Vagina (tissue), 2 donors: ENCODE measurements at regions not wholly inside any gene's neighbourhood (a gene's known extent, or its start where the extent isn't known, plus 50 kb on each side); places are given as distances from the start of the nearest gene placed in this dataset.
"Not testable (repeated sequence)": the region's sequence is repeated elsewhere in the genome, so short reads cannot be mapped to it uniquely, and the experiment has no call there.

ENCODE experiments used
- DNase-seq, 2 donors: peaks; one replicate each; pipeline ENCODE4 v3.0.0-alpha.2; 2017; ENCODE audit errors: extremely low spot score in 2 of 2
- H3K27ac ChIP-seq: fragments of 200-600 bp; sonication (generic); one replicate; pipeline ENCODE4 v1.5.1; 2019
- H3K27me3 ChIP-seq: fragments of 200-600 bp; sonication (generic); one replicate; pipeline ENCODE4 v1.5.1; 2019
- H3K36me3 ChIP-seq, 2 donors: fragments of 200-600 bp; sonication (generic); one replicate each; pipeline ENCODE4 v1.5.1; 2017 to 2019
- H3K4me1 ChIP-seq: fragments of 200-600 bp; sonication (generic); one replicate; pipeline ENCODE4 v1.5.1; 2019
- H3K4me3 ChIP-seq, 2 donors: fragments of 200-600 bp; sonication (generic); 1 replicate in 1 of 2; 2 replicates in 1 of 2; pipeline ENCODE4 v1.5.1; 2016 to 2019
- H3K9me3 ChIP-seq: fragments of 200-600 bp; sonication (generic); one replicate; pipeline ENCODE4 v1.5.1; 2019
- POLR2A ChIP-seq, 2 donors: fragments of 450-650 bp; IDR thresholded peaks; one replicate each; pipeline ENCODE4 v1.6.1; 2017; ENCODE audit warnings: antibody characterized with exemption in 2 of 2, mild to moderate bottlenecking in 2 of 2, moderate library complexity in 2 of 2
- POLR2AphosphoS5 ChIP-seq, 2 donors: sonication (generic); formaldehyde crosslinking; IDR thresholded peaks; one replicate each; pipeline ENCODE4 v1.9.0; 2017; ENCODE audit warnings: antibody characterized with exemption in 2 of 2, mild to moderate bottlenecking in 2 of 2, low read depth in 1 of 2; ENCODE audit not compliant: insufficient read depth in 1 of 2
- intact Hi-C: fragments of 100-400 bp; cut with DNase I; formaldehyde crosslinking; loops from one replicate; pipeline ENCODE4 v1.15.1; 2023
- TF ChIP-seq, protein P1 (sequence below), 3 experiments: fragments of 450-650 bp in 2 of 3; fragments of 200-600 bp in 1 of 3; sonication (generic) in 1 of 3; IDR thresholded peaks; one replicate each; pipeline ENCODE4 v1.5.1; 2017 to 2019; ENCODE audit warnings: antibody characterized with exemption in 3 of 3, mild to moderate bottlenecking in 2 of 3, moderate library complexity in 2 of 3

DNA sequence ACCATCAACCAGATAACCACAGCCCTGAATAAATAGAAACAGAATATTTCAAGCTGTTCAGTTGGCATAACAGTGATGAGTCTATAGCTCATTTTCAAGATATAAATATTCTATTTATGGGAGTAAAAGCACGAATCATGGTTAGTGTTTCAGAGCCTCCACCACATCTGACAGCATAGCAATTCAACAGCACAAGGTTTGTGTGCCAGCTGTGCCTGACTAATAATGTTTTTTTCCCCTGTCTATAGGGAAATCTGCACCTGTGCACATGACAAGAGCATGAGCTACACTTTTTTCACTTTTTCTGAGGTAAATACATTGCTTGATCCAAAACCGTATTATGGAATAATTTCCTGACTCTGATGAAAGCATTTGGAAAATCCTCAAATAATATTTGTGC lies 251.3 kb downstream of the RPIA start:
- H3K4me3 ChIP-seq: no peak overlapping the region
- H3K27ac ChIP-seq: no peak overlapping the region
- intact Hi-C loops: no loop called here
- no peak for DNase-seq
- H3K9me3 ChIP-seq: no peaks in the 10 kb centered on the region
- no peak for TF ChIP-seq POLR2A (IDR thresholded peaks at IDR 0.05)
- no peak for TF ChIP-seq POLR2AphosphoS5 (IDR thresholded peaks at IDR 0.05; ENCODE audit: insufficient read depth in 1 of 2, low read depth in 1 of 2)
- TF ChIP-seq, protein P1, sequence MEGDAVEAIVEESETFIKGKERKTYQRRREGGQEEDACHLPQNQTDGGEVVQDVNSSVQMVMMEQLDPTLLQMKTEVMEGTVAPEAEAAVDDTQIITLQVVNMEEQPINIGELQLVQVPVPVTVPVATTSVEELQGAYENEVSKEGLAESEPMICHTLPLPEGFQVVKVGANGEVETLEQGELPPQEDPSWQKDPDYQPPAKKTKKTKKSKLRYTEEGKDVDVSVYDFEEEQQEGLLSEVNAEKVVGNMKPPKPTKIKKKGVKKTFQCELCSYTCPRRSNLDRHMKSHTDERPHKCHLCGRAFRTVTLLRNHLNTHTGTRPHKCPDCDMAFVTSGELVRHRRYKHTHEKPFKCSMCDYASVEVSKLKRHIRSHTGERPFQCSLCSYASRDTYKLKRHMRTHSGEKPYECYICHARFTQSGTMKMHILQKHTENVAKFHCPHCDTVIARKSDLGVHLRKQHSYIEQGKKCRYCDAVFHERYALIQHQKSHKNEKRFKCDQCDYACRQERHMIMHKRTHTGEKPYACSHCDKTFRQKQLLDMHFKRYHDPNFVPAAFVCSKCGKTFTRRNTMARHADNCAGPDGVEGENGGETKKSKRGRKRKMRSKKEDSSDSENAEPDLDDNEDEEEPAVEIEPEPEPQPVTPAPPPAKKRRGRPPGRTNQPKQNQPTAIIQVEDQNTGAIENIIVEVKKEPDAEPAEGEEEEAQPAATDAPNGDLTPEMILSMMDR (IDR thresholded peaks at IDR 0.05): no peak
- no peaks in the 10 kb centered on the region for H3K4me1 ChIP-seq
- no peaks in the 10 kb centered on the region for H3K27me3 ChIP-seq
- H3K36me3 ChIP-seq: no peaks in the 10 kb centered on the region

DNA sequence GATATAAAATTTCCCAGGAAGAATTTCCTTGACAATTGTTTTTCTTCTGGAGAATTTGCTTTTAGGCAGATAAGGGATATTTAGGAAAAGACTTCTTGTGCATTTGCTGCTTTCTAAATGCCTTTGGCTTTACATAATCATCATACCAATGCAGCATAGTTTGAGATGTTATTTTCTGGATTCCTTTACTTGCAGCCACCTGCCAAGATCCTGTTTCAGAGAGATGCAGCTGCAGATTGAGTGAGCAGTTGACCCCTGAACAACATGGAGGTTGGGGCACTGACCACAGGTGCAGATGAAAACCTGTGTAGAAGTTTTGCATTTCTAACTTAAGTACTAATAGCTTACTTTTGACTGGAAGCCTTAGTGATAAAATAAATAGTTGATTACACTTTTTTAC lies 257.9 kb downstream of the RPIA start:
- Histone ChIP-seq H3K4me3 (no peak overlapping the region), H3K9me3 (no peaks in the 10 kb centered on the region), H3K4me1 (no peaks in the 10 kb centered on the region), H3K27ac (no peak overlapping the region), H3K27me3 (no peaks in the 10 kb centered on the region), H3K36me3 (no peaks in the 10 kb centered on the region)
- TF ChIP-seq POLR2A (IDR thresholded peaks at IDR 0.05): no peak
- TF ChIP-seq POLR2AphosphoS5 (IDR thresholded peaks at IDR 0.05; ENCODE audit: insufficient read depth in 1 of 2, low read depth in 1 of 2): no peak
- TF ChIP-seq, protein P1 (IDR thresholded peaks at IDR 0.05): no peak
- no peak for DNase-seq
- intact Hi-C loops: no loop called here

DNA sequence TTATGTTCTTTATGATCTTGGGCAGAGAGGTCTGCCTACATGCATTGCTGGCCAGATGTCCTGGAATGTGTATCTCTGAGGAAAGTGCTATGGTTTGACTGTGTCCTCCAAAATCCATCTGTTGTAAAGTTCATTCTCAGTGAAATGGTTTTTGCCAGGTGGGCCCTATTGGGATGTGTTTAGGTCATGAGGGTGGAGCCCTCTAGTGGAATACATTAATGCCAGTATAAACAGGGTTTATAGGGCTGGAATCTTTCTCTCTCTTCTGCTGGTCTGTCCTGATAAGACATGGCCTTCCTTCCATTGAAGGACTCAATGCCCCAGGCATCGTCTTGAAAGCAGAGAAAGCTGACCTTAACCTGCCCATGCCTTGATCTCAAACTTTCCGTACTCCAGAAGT lies 258.5 kb downstream of the RPIA start:
- Histone ChIP-seq H3K4me1 (no peaks in the 10 kb centered on the region), H3K36me3 (no peaks in the 10 kb centered on the region), H3K4me3 (no peak overlapping the region), H3K27me3 (no peaks in the 10 kb centered on the region), H3K9me3 (no peaks in the 10 kb centered on the region), H3K27ac (no peak overlapping the region)
- intact Hi-C loops: no loop called here
- TF ChIP-seq, protein P1 (IDR thresholded peaks at IDR 0.05): no peak
- TF ChIP-seq POLR2A (IDR thresholded peaks at IDR 0.05) (no peak), POLR2AphosphoS5 (IDR thresholded peaks at IDR 0.05; ENCODE audit: insufficient read depth in 1 of 2, low read depth in 1 of 2) (no peak)
- no peak for DNase-seq

DNA sequence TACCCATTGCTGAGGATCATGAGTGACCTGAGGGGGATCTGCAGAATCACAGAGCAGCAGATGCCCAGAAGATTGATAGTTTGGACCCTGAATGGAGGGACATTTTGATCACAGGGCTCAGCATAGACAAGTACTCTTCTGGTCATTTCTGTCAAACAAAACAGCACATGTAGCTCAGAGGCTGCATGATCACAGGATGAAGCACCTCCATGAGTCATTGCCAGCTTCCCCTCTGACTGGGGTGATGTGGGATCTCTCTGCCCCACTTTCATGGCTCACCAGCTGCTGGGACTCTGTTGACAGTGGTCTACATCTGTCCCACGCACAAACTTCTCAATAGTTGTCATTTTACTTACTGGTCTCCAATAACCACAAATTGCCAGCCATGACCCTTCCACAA lies 264.1 kb downstream of the RPIA start:
- Histone ChIP-seq H3K36me3 (no peaks in the 10 kb centered on the region), H3K4me1 (no peaks in the 10 kb centered on the region), H3K27me3 (no peaks in the 10 kb centered on the region), H3K4me3 (no peak overlapping the region), H3K27ac (no peak overlapping the region), H3K9me3 (no peaks in the 10 kb centered on the region)
- intact Hi-C loops: no loop called here
- no peak for TF ChIP-seq POLR2AphosphoS5 (IDR thresholded peaks at IDR 0.05; ENCODE audit: insufficient read depth in 1 of 2, low read depth in 1 of 2)
- TF ChIP-seq, protein P1 (IDR thresholded peaks at IDR 0.05): no peak
- no peak for TF ChIP-seq POLR2A (IDR thresholded peaks at IDR 0.05)
- DNase-seq: no peak

DNA sequence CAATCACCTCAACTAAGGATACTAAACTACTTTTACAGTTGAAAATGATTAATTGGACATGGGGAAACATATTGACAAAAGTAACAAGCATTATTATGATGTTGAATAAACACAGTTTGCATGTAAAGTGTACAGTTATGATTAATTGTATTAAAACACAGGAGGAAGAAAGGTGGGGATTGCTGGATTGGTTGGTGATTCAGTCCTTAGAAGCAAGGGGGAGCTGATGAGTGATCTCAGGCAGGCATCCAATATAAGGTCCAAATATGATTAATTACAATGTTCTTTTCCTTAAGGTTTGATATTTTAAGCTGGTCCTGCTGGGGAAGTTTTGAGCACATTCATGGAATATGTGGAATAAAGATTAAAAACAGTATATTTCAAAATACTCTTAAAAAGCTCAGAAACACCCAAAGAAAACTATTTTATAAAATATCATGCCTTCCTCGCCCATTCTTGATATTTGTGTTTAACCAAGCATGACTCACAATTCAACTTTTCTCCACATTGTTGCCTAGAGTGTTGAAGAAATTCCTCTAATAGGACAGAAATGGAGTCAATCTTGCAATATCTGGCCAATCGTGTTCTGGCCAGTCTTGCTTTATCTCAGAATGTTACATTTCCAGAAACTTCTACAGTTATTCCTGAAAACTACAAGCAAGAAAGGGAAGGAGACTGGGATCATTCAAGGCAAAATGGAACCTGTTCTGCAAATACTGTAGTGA lies 268.2 kb downstream of the RPIA start:
- DNase-seq: no peak
- H3K27me3 ChIP-seq: no peaks in the 10 kb centered on the region
- intact Hi-C loops: no loop called here
- no peak overlapping the region for H3K27ac ChIP-seq
- no peaks in the 10 kb centered on the region for H3K4me1 ChIP-seq
- TF ChIP-seq POLR2A (IDR thresholded peaks at IDR 0.05): no peak
- TF ChIP-seq, protein P1 (IDR thresholded peaks at IDR 0.05): no peak
- TF ChIP-seq POLR2AphosphoS5 (IDR thresholded peaks at IDR 0.05; ENCODE audit: insufficient read depth in 1 of 2, low read depth in 1 of 2): no peak
- no peak overlapping the region for H3K4me3 ChIP-seq
- H3K36me3 ChIP-seq: no peaks in the 10 kb centered on the region
- no peaks in the 10 kb centered on the region for H3K9me3 ChIP-seq

DNA sequence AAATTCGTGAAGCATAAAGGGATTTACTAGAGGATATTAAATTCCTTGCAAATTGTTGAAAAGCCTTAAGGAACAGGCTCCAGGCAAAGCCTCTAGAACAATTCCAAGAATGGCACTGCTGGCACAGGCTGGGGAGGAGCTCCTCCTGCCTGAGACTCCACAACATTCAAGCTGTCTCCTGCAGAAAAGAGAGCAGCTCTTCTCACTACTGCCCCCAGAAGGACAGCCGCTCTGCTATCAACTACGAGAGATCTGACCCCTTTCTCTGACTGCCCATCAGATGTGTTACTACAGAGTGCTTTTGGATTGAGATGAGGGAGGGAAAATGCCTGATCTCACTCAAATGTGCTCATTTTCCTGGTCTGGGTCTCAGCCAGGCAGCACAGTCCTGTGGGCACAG lies 269.9 kb downstream of the RPIA start:
- H3K27ac ChIP-seq, H3K27me3 ChIP-seq, H3K4me1 ChIP-seq, H3K36me3 ChIP-seq, H3K9me3 ChIP-seq, H3K4me3 ChIP-seq, DNase-seq, intact Hi-C loops: not testable (repeated sequence)
